ENCODE measurements at regions not wholly inside any gene's neighbourhood (a gene's known extent, or its start where the extent isn't known, plus 50 kb on each side); places are given as distances from the start of the nearest gene placed in this dataset.

DNA sequence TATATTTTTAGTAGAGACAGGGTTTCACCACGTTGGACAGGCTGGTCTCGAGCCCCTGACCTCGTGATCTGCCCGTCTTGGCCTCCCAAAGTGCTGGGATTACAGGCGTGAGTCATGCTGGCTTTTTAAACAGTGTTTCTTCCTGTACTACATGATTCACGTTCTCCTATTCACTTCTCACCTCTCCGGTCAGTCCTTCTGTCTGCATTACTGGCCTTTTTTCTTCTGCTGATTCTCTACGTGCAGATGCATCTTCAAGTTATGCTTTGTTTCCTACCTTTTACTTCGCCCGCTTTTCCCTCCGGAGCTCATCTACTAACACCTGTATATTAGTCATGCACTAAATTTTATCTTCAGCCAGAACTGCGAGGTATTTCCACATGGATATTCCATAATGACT, 296.2 kb upstream of the FLRT2 start:
- no peak overlapping the region for H3K4me3 ChIP-seq (replicated peaks; ENCODE audit: low read depth, low read length)
- TF ChIP-seq, protein P1, sequence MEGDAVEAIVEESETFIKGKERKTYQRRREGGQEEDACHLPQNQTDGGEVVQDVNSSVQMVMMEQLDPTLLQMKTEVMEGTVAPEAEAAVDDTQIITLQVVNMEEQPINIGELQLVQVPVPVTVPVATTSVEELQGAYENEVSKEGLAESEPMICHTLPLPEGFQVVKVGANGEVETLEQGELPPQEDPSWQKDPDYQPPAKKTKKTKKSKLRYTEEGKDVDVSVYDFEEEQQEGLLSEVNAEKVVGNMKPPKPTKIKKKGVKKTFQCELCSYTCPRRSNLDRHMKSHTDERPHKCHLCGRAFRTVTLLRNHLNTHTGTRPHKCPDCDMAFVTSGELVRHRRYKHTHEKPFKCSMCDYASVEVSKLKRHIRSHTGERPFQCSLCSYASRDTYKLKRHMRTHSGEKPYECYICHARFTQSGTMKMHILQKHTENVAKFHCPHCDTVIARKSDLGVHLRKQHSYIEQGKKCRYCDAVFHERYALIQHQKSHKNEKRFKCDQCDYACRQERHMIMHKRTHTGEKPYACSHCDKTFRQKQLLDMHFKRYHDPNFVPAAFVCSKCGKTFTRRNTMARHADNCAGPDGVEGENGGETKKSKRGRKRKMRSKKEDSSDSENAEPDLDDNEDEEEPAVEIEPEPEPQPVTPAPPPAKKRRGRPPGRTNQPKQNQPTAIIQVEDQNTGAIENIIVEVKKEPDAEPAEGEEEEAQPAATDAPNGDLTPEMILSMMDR (IDR thresholded peaks at IDR 0.05; ENCODE audit: low read length, missing control alignments): no peak
- DNase-seq (ENCODE audit: low read depth): peak; percentile 61

DNA sequence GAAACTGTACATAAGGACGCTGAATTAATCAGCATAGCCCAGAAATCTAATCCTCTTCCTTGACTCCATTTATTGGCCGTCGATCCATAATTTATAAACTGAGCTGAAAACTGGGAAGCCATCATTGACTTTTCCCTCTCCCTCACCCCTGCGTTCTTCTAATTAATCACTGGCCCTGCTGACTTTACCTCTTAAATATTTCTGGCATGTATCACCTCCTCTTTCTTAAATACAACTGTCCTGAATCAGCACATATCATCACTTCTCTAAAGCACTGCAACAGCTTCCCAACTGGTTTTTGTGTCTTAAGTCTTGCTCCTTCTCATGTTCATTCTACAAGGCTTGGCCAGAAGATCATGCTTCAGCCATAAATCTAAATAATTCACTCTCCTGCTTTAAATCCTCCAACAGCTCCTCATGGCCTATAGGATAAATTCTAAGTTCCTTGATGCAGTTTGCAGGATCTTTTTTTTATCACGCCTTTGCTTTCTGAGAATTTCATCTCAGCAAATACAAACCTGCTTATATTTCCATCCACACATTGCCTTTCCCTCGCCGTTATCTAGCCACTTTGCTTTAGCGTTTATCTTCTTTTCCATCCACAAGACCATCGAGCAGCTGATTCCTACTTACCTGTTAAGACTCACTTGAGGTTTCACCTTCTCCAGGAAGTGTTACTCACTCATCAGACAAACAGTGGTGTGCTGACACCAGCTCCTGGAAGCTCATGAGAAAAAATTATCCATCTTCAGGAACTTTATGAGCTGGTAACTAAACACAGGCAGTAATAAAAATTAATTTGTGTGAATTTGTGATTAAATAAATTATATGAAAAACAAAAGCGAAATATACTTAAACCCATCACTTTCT, 295.6 kb upstream of the FLRT2 start:
- no peak overlapping the region for H3K4me3 ChIP-seq (replicated peaks; ENCODE audit: low read depth, low read length)
- DNase-seq (ENCODE audit: low read depth): peak; percentile 29
- TF ChIP-seq, protein P1 (IDR thresholded peaks at IDR 0.05; ENCODE audit: low read length, missing control alignments): no peak

DNA sequence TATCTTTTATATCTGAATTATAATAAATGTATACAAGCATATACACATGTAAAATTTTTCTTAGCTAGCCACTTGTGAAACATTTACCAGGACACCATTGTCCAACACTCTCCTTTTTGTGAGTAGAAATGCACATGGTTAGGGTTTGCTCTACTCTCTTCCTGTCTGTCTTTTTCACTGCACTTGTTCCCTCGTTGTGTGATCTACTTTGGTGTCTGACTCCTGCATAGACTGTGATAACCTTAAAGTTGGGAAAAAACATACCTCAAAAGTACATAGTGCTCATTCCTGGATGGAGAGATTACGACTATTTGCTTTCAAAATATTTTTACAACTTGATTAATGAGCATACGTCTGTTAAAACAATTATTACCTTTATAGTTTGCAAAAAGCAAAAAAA, 294.1 kb upstream of the FLRT2 start:
- H3K4me3 ChIP-seq (replicated peaks; ENCODE audit: low read depth, low read length): no peak overlapping the region
- DNase-seq (ENCODE audit: low read depth): no peak
- TF ChIP-seq, protein P1 (IDR thresholded peaks at IDR 0.05; ENCODE audit: low read length, missing control alignments): no peak

DNA sequence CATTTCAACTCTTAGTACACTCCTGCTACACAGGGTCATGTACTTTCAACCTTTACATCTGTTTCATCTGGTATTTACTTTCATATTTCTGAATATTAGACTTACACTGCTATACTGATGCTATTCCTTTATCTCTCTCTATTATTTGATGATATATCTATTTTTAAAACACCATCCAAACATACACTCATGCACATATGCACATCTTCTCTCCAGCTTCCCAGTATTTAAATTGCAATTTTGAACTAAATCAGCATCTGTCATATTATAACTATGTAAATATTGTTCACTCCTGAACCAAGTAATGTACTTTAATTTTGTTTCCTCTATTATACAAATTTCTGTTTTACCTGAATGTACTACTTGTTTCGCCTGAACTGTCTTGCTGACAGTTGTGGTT, 293.6 kb upstream of the FLRT2 start:
- no peak for DNase-seq (ENCODE audit: low read depth)
- TF ChIP-seq, protein P1 (IDR thresholded peaks at IDR 0.05; ENCODE audit: low read length, missing control alignments): no peak
- H3K4me3 ChIP-seq (replicated peaks; ENCODE audit: low read depth, low read length): no peak overlapping the region

DNA sequence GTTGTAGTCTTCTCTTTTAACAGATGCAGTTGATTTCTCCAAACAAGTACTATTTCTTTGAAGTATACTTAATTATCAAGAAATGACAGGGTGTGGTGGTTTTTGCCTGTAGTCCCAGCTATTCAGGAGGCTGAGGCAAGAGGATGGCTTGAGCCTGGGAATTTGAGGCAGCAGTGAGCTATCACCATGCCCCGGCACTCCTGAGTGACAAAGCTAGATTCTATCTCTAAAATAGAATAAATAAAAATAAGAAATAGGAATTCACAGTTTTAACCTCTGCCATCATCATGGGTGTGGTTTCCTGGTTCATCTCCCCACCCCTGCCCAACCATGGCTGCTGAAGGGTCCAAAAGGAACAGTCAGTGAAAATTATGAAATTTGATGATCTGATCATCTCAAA, 290.2 kb upstream of the FLRT2 start:
- TF ChIP-seq, protein P1 (IDR thresholded peaks at IDR 0.05; ENCODE audit: low read length, missing control alignments): no peak
- H3K4me3 ChIP-seq (replicated peaks; ENCODE audit: low read depth, low read length): no peak overlapping the region
- DNase-seq (ENCODE audit: low read depth): no peak

DNA sequence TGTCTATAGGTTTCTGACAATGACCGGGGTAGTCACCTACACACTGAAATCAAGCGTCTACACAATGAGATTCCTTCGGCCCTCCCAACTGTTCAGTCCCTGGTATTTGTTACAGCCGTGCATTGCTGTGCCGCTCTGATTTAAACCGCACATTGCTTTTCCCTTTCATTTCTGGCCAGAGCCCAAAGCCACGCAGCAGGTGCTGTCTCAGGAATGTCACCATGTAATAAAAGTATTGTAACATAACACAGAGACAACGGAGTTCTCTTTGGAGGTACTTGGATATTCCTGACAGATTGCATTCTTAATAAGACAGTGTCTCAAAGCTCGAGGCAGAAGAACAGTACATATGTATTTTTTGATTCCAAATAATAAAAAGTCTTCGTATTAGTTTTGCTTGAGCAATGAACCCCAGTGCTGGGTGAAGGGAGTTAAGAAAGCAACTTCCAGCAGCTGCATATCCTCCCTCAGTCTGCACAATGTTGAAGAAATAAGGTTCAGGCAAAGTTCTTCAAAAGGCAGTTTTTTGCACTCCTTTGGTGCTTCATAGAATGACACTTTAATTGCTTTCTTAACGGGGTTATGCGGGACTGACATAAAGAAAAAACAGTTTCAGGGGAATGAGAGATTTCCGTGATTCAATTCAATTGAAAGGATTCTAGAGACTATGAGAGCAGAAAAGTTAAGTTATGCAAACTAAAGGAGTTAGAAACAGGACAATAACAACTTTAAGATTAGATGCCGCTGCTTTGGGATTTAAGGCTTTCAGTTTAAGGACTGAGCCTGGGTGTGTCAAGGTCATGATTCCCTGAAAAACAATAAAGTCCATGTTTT, 288.7 kb upstream of the FLRT2 start:
- peak overlapping the region; percentile 6 for H3K4me3 ChIP-seq (replicated peaks; ENCODE audit: low read depth, low read length)
- DNase-seq (ENCODE audit: low read depth): peak; percentile 46
- TF ChIP-seq, protein P1 (IDR thresholded peaks at IDR 0.05; ENCODE audit: low read length, missing control alignments): no peak

All from fibroblast of pulmonary artery (primary cell).